Duodenal mucosa (tissue), 2 donors: ENCODE measurements at regions not wholly inside any gene's neighbourhood (a gene's known extent, or its start where the extent isn't known, plus 50 kb on each side); places are given as distances from the start of the nearest gene placed in this dataset.
"Not testable (repeated sequence)": the region's sequence is repeated elsewhere in the genome, so short reads cannot be mapped to it uniquely, and the experiment has no call there.

Experiments used
- H3K27ac ChIP-seq: one replicate; pipeline ENCODE4 v1.7.0; 2013; ENCODE audit warnings: low read depth, low read length
- H3K27me3 ChIP-seq, 2 donors: one replicate each; pipeline ENCODE4 v1.7.0; 2013; ENCODE audit warnings: low read length in 2 of 2, control low read depth in 1 of 2; ENCODE audit not compliant: insufficient read depth in 2 of 2, control insufficient read depth in 1 of 2
- H3K36me3 ChIP-seq, 2 donors: one replicate each; pipeline ENCODE4 v1.7.0; 2013; ENCODE audit warnings: low read length in 2 of 2, control low read depth in 1 of 2; ENCODE audit not compliant: insufficient read depth in 2 of 2, control insufficient read depth in 1 of 2
- H3K4me1 ChIP-seq, 2 donors: one replicate each; pipeline ENCODE4 v1.7.0; 2013; ENCODE audit warnings: low read length in 2 of 2, control low read depth in 1 of 2; ENCODE audit not compliant: insufficient read depth in 2 of 2, control insufficient read depth in 1 of 2
- H3K4me3 ChIP-seq, 2 donors: one replicate each; pipeline ENCODE4 v1.7.0; 2013; ENCODE audit warnings: low read length in 2 of 2, low read depth in 1 of 2
- H3K9ac ChIP-seq, 2 donors: one replicate each; pipeline ENCODE4 v1.7.0; 2013; ENCODE audit warnings: low read length in 2 of 2, low read depth in 1 of 2
- H3K9me3 ChIP-seq, 2 donors: one replicate each; pipeline ENCODE4 v1.7.0; 2013; ENCODE audit warnings: low read length in 2 of 2, control low read depth in 1 of 2; ENCODE audit not compliant: control insufficient read depth in 1 of 2

DNA sequence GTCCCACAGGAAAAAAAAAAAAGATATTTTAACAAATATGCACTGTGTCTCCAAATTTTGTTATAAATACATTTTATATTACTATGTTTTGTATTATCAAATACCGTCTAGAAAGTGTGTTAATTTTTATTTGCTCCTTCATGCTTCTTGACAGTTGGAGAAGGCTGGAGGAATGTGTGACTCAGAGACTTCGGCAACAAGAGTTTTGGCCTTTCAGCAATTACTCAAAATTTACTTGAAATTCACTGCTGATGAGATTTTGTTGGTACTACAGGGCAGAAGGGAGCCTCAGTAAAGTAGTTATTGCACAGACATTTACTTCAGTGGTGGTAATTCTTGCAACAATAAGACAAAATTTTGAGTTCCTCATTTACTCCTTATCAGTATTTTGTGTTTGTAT, 2164.0 kb downstream of the PCDH7 start:
- no peaks in the 10 kb centered on the region for H3K36me3 ChIP-seq
- no peaks in the 10 kb centered on the region for H3K27me3 ChIP-seq
- H3K4me1 ChIP-seq, result no peaks in the 10 kb centered on the region
- H3K9ac ChIP-seq, result no peak overlapping the region
- H3K4me3 ChIP-seq, result no peak overlapping the region
- no peaks in the 10 kb centered on the region for H3K9me3 ChIP-seq
- H3K27ac ChIP-seq, result no peak overlapping the region

DNA sequence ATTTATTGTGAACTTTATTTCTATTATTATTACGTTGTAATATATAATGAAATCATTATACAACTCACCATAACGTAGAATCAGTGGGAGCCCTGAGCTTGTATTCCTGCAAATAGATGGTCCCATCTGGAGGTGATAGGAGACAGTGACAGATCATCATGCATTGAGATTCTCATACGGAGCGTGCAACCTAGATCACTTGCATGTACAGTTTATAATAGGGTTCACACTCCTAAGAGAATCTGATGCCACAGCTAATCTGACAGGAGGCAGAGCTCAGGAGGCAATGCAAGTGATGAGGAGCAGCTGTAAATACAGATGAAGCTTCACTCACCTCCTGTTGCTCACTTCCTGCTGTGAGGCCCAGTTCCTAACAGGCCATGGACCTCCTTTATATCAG, 2170.2 kb downstream of the PCDH7 start:
- Histone ChIP-seq H3K9me3 (no peaks in the 10 kb centered on the region), H3K36me3 (no peaks in the 10 kb centered on the region), H3K4me1 (no peaks in the 10 kb centered on the region), H3K9ac (no peak overlapping the region), H3K27ac (no peak overlapping the region), H3K4me3 (no peak overlapping the region), H3K27me3 (no peaks in the 10 kb centered on the region)

DNA sequence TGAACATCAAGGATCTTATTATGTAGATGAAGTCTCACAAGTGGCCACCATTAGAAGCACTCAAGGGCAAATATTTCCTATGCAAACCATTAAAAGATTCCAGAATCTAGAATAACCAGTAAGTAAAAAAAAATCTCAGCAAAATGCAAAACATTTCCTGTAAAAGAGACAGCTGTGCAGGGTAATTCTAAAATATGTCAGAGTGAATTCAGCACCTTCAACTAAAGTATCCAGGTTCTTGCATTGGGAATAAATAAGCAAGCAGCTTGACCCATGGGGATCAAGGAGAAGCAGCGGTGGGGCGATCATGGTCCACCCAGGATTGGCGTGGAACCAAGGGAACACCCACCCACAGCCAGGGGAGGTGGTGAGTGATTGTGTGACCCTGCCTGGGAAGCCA, 2188.9 kb downstream of the PCDH7 start:
- Histone ChIP-seq H3K4me1 (no peaks in the 10 kb centered on the region), H3K9ac (no peak overlapping the region), H3K27me3 (no peaks in the 10 kb centered on the region), H3K4me3 (no peak overlapping the region), H3K27ac (no peak overlapping the region), H3K9me3 (peaks cover 5 to 10% of the 10 kb centered on the region in 2 donors), H3K36me3 (no peaks in the 10 kb centered on the region)

DNA sequence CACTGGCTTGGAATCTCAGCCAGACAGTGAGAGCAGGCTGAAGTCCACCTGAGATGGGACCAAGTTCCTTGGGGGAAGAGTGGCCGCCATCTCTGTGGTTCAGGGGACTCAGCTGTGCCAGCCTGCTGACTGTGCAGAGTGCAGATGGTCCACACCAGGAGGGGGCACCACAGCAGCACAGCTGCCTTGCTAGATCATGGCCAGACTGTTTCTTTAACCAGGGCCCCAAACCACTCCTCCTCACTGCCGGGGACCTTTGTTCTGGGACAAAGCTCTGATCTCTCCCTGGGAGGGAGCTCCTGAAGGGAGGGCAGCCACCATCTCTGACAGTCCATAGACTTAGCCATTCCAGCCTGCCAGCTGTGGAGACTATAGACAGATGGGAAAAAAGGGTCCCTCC, 2189.6 kb downstream of the PCDH7 start:
- H3K9ac ChIP-seq, result no peak overlapping the region
- no peak overlapping the region for H3K27ac ChIP-seq
- no peaks in the 10 kb centered on the region for H3K36me3 ChIP-seq
- no peak overlapping the region for H3K4me3 ChIP-seq
- no peaks in the 10 kb centered on the region for H3K27me3 ChIP-seq
- H3K4me1 ChIP-seq, result no peaks in the 10 kb centered on the region
- peaks cover 5 to 10% of the 10 kb centered on the region in 2 donors for H3K9me3 ChIP-seq

DNA sequence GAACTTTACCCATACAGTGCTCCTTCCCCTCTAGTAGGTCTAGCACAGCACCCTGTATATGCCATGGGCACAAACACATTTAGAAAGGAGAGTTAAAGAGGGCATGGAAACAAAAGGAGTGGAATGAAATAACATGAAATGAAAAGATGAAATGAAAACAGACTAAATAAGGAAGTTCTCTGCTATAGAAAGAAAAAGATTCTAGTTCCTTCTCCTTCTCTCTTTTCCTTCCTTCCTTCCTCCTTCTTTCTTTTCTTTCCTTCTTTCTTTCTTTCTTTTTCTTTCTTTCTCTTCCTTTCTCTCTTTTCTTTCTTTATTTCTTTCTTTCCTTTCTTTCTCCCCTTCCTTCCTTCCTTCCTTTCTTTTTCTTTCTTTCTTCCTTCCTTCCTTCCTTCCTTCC, 2197.4 kb downstream of the PCDH7 start:
- H3K27ac ChIP-seq, result no peak overlapping the region
- H3K36me3 ChIP-seq, result no peaks in the 10 kb centered on the region
- H3K9me3 ChIP-seq, result no peaks in the 10 kb centered on the region
- no peak overlapping the region for H3K4me3 ChIP-seq
- no peaks in the 10 kb centered on the region for H3K4me1 ChIP-seq
- no peak overlapping the region for H3K9ac ChIP-seq
- H3K27me3 ChIP-seq, result no peaks in the 10 kb centered on the region

DNA sequence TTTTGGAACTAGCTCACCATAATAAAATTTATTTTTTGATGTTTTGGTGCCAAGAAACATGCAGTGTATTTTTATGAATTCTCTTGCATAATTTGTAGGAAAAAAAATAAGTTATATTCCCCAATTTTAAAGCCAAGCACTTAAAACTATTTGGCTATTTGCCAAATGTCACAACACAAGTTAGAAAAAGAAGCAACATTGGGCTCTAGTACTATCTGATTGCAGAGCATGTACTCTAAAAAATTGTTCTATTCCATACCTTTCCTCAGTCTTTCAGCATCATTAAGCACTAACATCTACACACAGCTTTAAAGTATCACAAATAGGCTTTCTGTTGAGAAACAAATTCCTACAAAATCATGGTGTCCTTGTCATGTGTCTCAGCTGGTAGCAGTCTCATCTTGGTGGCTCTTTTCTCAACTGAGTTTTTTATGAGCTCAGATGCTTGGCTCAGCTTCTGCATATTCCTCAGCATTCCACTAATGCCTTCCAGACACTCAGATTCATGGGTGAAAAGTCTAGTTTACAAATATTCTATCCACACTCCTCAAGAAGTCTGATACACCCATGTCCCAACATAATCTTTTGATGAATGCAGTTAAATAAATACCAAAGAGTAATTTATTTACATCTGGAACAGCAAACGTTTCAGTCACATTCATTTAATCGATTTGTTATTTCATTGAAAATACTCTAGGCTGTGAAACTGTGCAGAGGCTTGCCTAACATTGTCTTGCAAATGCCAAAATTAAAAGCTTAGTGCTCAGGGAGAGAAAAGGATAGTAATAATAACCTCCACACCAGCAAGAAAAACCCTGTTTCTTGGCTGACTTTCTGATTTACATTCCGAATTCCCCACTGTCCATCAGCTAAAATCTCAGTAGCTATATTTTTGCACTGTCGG, 2209.9 kb downstream of the PCDH7 start:
- Histone ChIP-seq H3K9ac (no peak overlapping the region), H3K27ac (no peak overlapping the region), H3K4me1 (no peaks in the 10 kb centered on the region), H3K9me3 (no peaks in the 10 kb centered on the region), H3K27me3 (no peaks in the 10 kb centered on the region), H3K36me3 (no peaks in the 10 kb centered on the region), H3K4me3 (no peak overlapping the region)

DNA sequence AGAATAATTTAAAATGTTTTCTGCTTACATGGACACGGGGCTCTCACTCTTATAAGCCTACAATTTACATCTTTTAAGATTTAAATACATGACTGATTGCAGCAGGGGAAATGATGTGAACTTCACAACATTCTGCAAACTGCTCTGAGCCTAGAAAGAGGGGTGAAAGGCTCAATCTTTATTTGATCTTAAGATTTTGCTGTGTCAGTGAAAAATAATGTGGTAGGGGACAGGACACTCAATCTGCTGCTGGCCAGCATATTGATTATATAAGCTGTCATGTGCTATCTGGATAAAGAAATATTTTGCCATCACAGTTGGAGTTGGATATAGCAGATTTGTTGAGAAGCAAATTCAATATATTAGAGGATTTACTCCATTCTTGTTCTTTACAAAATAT, 2210.5 kb downstream of the PCDH7 start:
- no peaks in the 10 kb centered on the region for H3K4me1 ChIP-seq
- no peaks in the 10 kb centered on the region for H3K9me3 ChIP-seq
- no peak overlapping the region for H3K4me3 ChIP-seq
- no peak overlapping the region for H3K9ac ChIP-seq
- no peaks in the 10 kb centered on the region for H3K27me3 ChIP-seq
- no peaks in the 10 kb centered on the region for H3K36me3 ChIP-seq
- H3K27ac ChIP-seq, result no peak overlapping the region

DNA sequence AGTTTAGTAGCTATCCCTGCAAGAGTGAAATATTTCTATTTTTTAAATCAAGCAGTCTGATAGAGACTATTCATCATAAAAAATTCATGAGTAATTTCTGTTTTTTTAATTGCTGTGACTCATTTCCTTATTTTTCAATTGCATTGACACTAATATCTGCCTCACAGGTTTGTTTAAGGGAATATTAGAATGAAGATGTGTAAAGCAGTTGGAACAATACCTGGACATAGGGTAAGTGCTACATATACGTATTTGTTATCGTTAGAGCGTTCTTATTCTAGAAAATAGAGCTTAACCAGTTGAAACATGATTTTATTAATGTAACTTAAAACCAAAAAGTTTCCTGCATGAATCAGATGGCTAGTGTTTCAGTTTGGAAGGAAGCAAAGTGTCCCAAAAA, 2211.3 kb downstream of the PCDH7 start:
- Histone ChIP-seq H3K27me3 (no peaks in the 10 kb centered on the region), H3K36me3 (no peaks in the 10 kb centered on the region), H3K9me3 (no peaks in the 10 kb centered on the region), H3K27ac (no peak overlapping the region), H3K4me1 (no peaks in the 10 kb centered on the region), H3K4me3 (no peak overlapping the region), H3K9ac (no peak overlapping the region)

DNA sequence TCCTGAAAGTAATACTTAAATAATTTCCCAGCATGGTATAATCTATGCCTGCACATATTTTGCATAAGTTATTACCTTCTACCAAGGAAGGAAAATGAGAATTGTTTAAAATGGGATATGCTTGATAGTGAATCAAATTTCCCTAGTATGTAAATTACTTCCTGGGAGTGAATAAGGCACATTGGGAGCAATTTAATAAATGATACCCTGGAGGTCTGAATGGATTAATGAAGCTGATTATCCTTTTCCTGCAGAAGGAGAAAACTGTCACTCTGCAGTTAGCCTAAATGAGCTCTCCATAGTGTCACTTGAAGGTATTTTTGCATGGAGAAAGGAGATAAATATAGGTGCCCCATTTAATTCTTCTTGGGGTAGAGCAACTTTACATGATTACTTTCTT, 2212.0 kb downstream of the PCDH7 start:
- Histone ChIP-seq H3K9me3 (no peaks in the 10 kb centered on the region), H3K27me3 (no peaks in the 10 kb centered on the region), H3K27ac (no peak overlapping the region), H3K36me3 (no peaks in the 10 kb centered on the region), H3K4me1 (no peaks in the 10 kb centered on the region), H3K4me3 (no peak overlapping the region), H3K9ac (no peak overlapping the region)

DNA sequence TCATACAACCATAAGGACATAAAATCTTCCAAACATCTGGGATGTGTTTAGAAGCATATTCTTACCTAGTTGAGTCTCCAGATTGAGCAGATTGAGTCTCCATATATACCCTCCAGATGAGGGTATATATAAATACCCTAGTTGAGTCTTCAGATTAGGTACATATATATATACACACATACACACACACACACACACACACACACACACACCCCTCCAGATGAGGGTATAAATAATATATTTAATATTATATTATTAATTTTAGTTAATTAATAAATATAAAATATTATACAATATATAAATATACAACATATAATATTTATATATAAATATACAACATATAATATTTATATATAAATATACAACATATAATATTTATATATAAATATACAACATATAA, 2219.1 kb downstream of the PCDH7 start:
- H3K36me3 ChIP-seq, H3K4me3 ChIP-seq, H3K27me3 ChIP-seq: not testable (repeated sequence)

More for the DNA sequence above, 2219.1 kb downstream of the PCDH7 start:
- not testable (repeated sequence) for H3K9ac ChIP-seq, H3K27ac ChIP-seq, H3K9me3 ChIP-seq, H3K4me1 ChIP-seq
